ENCODE measurements at regions not wholly inside any gene's neighbourhood (a gene's known extent, or its start where the extent isn't known, plus 50 kb on each side); places are given as distances from the start of the nearest gene placed in this dataset.
"Not testable (repeated sequence)": the region's sequence is repeated elsewhere in the genome, so short reads cannot be mapped to it uniquely, and the experiment has no call there.

DNA sequence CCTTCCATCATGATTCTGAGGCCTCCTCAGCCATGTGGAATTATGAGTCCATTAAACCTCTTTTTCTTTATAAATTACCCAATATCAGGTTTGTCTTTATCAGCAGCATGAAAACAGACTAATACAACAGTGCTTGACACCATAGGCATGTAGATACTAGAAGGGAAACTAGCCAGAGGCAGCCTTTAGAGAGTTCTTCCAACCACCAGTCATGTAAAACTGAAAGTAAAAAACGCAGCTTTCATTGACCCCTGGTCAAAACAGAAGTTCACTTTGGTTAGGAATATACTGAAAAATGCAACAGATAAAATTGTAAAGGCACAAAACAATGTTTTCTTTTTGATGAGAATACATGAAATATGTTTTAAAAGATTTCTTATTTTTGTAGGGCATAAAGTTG is 122.8 kb upstream of the L3MBTL4 start:
- no peak for DNase-seq

DNA sequence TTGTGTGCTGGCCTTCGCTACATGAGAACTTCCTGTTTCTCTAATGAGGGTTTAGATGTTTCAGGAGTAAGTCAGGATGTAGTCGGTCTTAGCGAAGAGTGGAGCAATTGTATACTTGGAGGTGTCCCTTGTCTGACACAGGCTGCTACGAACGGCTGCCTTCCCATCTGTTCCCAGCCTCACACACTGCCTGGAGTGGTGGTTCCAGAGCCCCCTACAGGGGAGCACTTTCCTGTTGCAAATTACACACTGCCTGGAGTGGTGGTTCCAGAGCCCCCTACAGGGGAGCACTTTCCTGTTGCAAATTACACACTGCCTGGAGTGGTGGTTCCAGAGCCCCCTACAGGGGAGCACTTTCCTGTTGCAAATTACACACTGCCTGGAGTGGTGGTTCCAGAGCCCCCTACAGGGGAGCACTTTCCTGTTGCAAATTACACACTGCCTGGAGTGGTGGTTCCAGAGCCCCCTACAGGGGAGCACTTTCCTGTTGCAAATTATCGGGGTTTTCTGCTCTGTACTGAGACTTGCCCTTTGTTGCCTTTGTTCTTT is 126.5 kb upstream of the L3MBTL4 start:
- not testable (repeated sequence) for DNase-seq

DNA sequence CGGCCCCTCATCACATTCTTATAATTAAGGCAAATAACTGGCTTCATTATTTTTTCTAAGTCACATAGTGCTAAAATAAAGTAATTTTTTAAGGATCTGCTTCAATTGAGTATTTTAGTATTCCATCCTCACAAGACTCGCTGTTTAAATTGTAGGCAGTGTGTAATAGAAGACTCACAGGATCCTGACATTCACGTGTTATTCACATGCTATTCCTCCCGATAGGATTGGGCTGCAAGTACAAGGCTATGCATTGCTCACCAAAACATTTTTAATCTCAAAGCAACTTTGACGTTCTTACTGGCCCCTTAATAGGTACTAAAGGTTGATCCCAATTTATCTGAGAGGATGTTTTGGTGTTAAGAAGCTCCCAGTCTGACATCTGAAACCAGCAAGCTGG is 127.6 kb upstream of the L3MBTL4 start:
- no peak for DNase-seq

DNA sequence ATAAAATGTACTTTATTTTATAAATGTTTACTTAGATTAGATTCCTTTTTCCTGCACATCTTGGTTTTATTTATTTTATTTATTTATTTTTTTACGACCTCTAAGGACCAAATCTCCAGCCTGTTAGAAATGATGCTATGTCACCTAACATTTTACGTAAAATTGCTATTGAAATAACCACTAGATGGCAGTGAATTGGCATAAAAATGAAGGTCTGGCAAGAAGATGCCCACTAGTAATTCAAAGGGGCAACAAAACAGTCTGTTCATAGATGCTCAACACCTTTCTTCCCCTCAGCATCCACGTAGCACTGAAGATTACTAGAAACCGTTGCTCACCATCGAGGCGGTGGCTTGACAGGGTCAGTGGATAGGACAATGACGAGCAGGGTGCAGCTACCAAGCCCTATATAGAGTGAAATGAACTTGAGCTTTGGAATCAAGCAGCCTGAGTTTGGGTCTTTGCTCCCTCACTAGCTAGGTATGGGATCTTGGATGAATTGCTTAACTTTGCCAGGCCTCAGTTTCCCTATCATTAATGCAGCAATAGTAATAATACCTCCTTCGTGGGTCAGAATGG is 128.7 kb upstream of the L3MBTL4 start:
- peak; percentile 62 for DNase-seq

DNA sequence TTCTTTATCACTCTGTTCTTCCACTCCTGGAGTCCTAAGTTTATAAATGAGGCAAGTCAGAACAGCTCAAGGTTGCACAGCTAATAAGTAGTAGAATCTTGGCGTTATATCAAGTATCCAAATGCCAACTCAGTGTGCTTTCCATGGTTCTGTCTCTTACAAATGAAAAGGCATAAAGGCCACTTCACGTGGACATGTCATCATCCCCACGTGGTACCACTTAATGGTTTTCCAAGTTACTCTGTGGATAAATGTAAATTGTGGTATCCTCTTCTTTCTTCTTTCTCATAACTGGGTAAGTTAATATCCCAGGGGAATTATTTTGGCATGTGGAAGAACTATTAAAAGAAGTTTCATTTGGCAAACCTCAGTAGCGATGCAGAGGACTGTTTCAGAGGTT is 131.5 kb upstream of the L3MBTL4 start:
- DNase-seq: no peak

DNA sequence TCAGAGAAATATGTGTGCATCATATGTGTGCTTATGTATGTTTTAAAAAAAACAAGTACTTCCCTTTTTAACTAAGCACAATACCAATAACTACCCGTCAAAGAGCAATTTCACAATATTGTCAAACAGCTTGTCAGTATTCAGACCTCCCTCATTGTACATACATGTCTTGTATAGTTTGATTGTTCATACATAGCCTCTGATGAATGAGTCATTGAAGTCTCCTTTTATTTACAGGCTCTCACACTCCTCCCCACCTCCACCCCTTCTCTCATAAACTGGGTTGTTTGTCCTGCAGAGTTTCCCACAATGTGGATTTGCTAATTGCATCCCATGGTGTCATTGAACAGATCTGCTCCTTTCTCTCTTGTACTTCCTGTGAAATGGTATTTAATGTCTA is 132.8 kb upstream of the L3MBTL4 start:
- peak; percentile 23 for DNase-seq

DNA sequence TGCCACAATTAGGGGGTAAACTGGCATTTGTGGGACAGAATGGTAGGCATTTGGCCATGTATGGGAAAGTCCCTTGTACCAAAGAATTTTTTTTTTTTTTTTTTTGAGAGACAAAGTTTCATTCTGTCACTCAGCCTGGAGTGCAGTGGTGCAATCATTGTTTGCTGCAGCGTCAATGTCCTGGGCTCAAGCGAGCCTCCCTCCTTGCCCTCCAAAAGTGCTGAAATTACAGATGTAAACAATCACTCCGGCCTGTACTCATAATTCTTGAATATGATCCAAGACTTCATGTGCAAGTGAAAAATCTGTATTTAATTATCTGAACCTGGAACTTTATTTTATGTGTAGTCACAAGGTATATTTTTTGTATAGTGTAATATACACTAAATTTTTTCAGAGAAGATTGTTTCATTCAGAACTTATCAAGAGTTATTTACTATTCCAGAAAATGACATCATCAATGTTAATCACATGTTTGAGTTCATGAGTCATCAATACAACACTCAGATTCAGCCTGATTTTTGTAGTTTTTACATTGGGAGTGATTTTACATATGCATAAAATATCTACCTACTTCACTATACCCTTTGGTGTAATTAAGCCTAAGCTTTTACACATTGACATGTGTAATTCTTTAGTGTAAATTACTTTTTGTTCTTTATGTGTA is 138.7 kb upstream of the L3MBTL4 start:
- no peak for DNase-seq

DNA sequence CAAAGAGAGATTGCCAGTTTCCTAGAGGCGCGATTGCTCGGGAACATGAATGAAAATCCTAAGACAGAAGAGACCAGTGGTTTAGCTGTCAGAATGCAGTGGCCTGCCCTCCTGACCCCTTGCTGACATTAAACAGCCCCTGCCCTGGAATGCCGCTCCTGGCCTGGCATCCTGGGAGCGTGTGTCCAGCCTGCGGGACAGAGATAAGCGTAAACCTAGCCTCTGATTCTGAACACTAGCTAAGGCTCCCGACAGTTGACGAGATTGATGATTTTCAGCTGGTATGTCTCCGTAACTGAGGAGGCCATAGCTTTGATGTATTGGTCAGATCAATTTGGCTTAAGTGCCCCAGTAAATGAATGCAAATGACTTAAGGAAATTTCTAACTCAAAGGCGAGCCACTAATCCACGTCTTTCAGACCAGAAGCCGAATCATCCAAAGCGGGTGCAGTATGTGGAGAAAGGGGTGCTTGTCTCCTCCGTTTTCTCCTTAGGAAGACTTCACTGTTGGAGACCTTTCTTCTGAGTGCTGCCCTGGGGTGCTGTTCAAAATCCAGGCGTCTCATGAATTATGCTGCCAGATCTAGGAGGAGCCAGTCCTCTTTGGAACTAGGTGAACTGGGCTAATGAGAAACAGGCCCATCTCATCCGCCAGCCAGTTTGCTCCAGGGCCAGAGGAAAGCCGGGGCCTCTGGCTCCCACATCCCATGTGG is 142.5 kb upstream of the L3MBTL4 start:
- DNase-seq: no peak

DNA sequence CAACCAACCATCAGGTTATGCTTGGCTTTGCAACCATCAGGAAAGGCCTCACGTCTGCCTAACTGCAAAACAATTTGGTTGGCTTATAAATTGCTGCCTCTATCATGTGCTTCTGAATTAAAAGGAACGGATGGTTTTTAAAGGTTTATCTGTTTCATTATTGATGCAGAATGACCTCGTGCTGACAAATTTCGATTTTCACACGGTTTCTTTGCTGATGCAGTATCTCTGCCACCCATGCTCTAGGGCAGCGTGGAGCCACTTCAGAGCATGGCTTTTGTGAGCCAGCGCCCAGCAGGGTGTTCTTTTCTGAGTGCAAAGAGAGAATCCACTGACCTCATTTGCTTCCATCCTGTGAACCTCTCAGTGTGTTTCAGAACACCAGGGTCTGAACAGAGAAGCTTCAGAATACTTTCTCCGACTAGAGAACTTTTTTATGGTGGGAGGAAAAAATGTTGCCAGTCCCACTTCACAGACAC is 143.1 kb upstream of the L3MBTL4 start:
- no peak for DNase-seq

DNA sequence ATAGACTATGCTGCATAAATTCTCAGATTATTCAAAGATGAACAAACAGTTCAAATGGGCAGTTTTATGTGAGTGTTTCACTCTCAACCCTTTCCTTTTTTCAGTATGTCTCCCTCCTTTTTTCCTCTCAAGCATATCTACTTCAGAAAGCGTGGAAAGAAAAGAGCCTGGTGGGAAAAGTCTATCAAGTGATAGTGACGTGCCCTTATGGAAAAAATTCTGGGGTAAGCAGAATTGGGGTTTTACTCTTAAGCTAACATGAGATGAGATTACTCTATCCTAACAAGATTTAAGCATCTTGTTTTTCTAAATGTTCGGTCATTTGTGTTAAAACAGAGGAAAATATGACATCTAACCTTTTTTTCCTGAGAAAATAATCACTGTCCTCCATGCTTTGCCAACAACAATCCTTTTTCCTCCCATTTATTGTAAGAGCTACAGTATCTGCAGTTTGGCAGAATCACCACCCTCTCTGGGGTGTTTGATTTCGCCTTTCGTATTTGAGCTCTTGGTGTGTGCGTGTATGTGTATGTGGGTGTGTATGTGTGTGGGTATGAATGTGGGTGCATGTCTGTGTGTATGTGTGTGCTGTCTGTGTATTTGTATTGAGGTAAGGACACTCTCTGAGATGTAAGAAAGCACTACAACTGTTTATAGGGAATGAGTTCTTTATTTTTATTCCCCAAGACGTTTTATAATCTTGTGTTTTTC is 143.9 kb upstream of the L3MBTL4 start:
- DNase-seq: no peak

DNA sequence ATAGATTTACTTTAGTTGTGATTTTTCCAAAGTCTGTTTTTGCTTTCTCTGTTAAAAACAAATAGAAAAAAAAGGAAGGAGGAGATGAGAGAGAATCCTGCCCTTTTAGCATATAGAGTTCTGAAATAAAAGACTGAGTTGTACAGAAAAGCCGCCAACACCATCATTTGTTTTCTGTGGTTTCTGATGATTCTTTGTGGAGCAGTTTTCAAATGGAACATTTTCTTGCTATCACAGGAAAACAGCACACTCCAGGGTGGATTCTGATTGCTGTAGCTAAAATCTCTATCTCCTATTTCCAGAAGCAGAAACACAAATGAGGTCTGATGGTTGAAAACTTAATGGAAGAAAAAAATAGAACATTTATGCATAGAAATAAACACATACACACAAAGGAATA is 144.6 kb upstream of the L3MBTL4 start:
- DNase-seq: no peak

DNA sequence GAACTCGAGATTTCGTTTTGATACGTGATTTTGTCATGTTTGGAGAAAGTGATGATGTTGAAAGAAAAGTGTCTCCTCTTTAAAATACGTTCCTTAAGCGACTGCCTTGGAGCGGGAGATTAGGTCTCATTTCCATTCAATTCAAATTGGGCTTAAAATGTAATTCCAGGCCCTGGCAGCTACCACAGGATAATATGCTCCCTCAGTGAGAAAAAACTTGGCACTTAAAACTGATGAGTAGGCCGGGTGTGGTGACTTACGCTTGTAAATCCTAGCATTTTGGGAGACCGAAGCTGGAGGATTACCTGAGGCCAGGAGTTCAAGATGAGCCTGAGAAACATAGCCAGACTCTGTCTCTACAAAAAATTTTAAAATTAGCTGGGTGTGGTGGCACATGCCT is 146.3 kb upstream of the L3MBTL4 start:
- no peak for DNase-seq

DNA sequence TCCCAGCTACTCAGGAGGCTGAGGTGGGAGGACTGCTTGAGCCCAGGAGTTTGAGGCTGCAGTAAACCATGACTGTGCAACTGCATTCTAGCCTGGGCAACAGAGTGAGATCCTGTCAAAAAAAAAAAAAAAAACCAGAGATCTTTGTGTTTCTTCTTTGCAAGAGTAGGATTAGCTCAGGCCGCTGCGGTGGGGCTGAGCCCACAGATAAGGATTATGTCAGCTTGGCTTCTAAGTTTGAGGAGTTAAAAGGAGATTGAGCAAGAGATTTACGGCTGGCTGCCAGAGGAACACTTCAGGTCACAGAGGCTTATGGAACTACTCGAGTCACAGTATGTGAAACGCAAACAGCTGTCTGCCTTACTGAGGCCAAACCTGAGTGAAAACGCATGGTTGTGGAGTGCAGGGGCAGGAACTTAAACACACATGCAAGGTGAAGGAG is 146.7 kb upstream of the L3MBTL4 start:
- no peak for DNase-seq

DNA sequence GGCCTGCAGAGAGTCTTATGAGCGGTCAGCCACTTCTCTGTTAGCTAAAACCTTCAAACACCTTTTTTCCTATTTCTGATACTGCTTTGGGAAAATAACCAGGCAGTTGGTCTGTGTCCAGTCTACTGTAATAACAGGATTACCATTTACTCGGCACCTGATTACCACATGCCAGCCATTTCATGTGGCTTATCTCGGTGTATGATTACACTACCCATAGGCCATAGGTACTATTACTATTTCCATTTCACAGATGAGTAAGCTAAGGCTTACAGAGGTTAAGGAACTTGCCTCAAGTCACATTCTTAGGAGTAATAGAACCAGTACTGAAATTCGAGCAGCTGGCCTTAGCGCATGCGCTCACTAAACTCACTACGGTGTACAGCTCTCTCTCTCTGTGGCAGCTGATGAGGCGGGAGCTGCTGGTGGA is 147.2 kb upstream of the L3MBTL4 start:
- no peak for DNase-seq

DNA sequence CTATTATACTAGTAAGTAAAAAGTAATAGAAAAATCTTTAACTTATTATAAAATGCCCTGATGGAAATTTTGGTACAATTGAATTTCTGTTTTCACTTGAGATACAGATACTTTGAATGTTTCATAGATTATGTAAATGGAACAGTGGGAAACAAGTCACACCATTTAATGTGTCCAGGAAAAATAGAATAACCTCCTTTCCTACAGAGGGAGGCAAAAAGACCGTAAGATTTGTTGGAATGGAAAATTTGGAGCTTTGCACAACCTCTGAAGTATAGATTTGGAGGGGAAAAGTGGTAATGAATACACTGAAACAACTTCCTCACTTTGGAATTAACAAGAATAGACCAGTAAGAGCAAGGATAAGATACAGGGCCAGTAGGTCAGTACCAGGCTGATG is 149.2 kb upstream of the L3MBTL4 start:
- DNase-seq: no peak

DNA sequence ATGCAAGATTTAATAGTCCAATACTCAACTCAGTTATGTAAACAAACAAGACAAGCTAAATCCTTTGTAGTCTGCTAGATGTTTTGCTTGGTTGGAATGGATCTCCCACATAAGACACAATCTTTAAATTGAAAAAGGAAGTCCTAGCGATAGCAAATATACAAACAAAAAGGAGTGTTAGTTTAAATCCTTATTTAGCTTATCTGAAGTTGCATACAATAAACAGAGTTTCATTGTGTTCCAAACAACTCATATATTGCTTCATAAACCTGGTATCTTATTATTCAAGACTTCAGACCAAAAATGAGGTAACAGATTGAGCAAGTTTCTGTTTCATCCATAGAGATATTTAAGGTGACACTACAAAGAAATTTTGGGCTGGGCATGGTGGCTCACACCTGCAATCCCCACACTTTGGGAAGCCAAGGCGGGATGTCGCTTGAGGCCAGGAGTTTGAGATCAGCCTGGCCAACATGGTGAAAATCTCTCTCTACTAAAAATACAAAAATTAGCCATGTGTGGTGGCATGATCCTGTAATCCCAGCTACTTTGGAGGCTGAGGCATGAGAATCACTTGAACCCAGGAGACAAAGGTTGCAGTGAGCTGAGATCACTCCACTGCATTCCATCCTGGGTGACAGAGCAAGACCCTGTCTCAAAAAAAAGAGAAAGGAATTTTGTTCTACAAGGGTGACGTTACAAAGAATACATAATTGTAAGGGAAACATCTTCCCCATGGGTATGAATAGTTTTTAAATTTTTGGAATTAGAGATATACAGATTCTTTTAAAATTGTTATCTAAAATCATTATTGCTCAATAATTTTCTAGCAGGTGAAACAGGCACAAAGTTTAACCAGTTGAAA is 150.5 kb upstream of the L3MBTL4 start:
- DNase-seq: no peak

DNA sequence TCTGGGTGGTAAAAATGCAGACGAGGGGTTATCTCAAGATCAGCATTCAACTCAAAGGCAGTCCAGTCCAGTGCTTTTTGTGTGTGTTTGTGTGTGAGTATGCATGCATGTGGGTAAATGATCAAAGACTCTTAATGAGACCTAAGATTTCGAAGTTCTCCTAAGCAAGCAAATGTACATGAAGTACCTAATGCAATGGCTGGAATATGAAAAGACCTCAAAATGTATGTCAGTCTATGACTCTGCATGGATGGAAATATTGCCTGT is 151.0 kb upstream of the L3MBTL4 start:
- DNase-seq: no peak

DNA sequence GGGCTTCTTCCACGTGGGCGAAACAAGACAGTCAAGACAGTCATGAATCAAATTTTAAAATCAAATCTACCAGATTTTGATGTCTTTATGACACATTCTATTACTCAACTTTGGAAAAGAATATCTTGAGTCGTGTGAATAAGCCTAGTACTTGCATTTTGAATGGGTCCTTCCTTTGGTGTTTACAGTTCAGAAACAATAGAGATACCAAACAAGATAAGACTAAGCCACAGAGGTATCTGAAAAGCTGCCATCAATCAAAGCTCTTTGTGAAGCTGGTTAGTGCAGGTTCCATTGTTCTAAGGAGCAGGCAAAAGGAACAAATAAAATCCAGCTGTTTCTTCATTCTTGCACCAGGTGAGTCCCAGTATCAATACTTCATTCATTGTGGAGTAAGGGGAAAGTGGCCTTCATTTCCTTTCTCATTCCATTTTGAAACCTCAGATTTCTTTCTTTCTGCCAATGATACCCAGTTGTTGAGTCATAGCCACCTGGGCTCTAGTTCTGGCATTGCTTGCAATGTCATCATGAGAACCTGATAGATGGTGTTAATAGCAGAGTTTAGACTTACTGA is 151.7 kb upstream of the L3MBTL4 start:
- DNase-seq: peak; percentile 21

DNA sequence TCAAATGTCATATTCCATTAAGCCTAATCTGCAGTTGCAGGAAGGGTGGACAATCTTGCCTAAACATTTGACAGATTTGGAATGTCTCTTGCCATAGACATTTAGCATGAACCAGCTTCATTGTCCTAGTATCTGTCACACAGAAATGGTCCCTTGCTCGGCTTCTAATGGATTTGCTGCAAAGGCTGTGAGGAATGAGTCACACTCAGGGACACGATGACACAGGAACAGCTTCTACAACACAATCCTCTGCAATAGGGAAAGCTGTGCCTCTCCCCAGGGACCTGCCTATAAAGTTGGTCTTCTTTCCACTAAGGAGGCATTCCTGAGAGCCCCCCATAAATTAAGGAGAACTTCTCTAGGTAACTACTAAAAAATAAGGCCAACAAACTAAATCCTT is 155.1 kb upstream of the L3MBTL4 start:
- no peak for DNase-seq

DNA sequence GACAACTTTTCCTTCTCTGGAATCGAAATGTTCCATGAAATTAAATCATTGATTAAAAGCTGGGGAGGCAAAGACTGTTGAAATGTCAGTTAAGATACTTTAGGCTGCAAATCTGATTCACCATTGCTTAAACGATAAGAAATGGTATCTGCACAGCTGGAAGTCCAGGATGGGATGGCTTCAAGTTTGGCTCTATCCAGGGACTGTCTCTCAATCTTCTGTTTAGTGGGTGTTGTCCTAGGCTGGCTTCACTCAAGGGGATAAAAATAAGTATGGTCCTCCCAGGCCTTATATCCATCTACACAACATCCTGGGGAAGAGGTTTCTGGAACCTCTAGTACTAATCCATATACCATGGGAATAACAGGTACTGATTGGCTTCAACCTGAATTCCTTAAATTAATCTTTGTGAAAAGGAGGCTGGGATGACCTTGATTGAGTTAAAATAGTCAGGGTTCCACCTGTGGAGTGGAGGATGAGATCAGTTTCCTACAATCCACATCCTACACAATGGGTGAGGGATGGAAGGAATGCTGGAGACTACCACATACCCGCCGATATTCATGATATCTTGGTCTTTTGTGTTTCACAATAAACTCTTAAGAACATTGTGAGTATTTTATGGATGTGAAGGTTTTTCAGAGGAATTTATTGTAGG is 156.0 kb upstream of the L3MBTL4 start:
- no peak for DNase-seq

DNA sequence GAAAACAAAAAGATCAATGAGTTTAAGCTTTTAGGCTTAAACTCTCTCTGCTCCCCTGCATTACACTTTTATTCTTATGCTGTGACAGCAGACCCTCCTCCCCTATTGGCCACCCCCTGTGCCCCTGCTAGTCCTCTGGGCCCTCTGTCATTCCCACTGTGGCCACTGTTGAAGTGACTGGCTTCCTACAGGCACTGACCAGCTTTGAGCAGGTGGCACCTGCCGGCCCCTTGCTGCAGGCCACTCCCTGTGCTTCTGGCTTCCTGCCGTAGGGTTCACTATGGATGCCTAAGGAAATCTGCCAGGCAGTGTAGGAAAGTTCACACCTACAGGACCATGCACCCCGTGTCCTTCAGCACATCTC is 156.5 kb upstream of the L3MBTL4 start:
- DNase-seq: no peak

DNA sequence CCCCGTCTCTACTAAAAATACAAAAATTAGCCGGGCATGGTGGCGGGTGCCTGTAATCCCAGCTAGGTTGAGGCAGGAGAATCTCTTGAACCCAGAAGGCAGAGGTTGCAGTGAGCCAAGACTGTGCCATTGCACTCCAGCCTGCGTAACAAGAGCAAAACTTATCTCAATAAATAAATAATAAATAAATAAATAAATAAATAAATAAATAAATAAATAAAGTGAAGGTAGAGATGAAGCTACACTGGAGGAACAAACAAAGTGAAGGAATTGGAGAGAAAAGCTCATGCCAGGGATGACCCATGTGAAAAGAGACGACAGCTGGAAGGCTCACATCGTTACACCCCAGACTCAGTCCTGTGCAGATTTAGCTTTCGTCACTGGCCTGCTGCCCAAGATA is 157.3 kb upstream of the ARHGAP28 start:
- DNase-seq: not testable (repeated sequence)

All from COR-L47 (cell line).